ENCODE measurements at regions not wholly inside any gene's neighbourhood (a gene's known extent, or its start where the extent isn't known, plus 50 kb on each side); places are given as distances from the start of the nearest gene placed in this dataset.

GRCh38 chr5:103668281-103668680, 105.7 kb upstream of the NUDT12 start:
- TF ChIP-seq, protein P1, sequence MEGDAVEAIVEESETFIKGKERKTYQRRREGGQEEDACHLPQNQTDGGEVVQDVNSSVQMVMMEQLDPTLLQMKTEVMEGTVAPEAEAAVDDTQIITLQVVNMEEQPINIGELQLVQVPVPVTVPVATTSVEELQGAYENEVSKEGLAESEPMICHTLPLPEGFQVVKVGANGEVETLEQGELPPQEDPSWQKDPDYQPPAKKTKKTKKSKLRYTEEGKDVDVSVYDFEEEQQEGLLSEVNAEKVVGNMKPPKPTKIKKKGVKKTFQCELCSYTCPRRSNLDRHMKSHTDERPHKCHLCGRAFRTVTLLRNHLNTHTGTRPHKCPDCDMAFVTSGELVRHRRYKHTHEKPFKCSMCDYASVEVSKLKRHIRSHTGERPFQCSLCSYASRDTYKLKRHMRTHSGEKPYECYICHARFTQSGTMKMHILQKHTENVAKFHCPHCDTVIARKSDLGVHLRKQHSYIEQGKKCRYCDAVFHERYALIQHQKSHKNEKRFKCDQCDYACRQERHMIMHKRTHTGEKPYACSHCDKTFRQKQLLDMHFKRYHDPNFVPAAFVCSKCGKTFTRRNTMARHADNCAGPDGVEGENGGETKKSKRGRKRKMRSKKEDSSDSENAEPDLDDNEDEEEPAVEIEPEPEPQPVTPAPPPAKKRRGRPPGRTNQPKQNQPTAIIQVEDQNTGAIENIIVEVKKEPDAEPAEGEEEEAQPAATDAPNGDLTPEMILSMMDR (optimal IDR thresholded peaks at IDR 0.05 in 1 of 3, IDR thresholded peaks at IDR 0.05 in 1 of 3, conservative IDR thresholded peaks at IDR 0.05 in 1 of 3; ENCODE audit: extremely low read depth in 1 of 3, insufficient read depth in 2 of 3, low read length in 3 of 3) = no peak
- no peak for TF ChIP-seq EZH2 (IDR thresholded peaks at IDR 0.05; ENCODE audit: low read length)
